ENCODE measurements at regions not wholly inside any gene's neighbourhood (a gene's known extent, or its start where the extent isn't known, plus 50 kb on each side); places are given as distances from the start of the nearest gene placed in this dataset.
A peak's percentile ranks its signal among the peaks of the same experiment; 100 is the strongest.
"Not testable (repeated sequence)": the region's sequence is repeated elsewhere in the genome, so short reads cannot be mapped to it uniquely, and the experiment has no call there.

DNA sequence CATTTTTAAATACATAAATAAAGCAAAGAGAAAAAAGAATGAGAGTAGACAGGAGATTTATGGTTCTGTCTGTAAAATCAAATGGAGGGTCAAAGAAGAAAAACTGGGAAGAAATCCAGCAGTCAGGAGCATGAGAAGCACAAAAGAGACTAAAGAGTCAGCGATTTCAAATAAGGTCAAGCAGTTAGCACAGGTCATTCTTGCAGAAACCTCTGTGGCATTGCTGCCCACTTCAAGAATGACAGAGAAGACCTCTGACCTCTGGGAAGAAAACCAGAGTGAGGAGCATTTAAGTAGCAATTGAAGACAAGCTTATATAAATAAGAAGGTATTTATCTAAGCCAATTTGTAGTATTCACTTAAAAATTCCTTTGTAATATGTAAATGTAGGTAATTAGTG, 172.0 kb upstream of the SPOPL start:
- DNase-seq (ENCODE audit: extremely low read depth in 1 of 11, low read depth in 9 of 11, low spot score in 4 of 11) = no peak

- no peak for DNase-seq (ENCODE audit: extremely low read depth in 1 of 11, low read depth in 9 of 11, low spot score in 4 of 11)
Observed at GRCh38 chr2:138333121-138333520, 168.4 kb upstream of the SPOPL start.

DNA sequence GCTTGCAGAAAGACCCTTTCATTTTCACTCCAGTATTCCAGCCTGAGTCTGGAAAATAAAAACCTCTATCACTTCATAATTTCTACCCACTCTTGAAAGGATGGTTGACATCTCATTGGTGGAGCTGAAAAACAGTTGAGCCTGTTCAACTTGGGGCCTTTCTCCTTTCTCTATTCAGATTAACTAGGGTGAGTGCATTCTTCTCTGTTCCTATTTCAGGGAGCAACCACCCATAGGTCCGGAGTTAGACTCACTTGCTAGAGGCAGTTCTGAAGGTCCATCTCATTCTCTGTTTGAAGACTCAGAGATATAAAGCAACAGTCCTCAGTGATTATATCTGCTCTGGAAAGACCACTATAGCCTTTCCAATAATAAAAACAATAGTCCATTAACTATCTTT, 167.9 kb upstream of the SPOPL start:
- no peak for DNase-seq (ENCODE audit: extremely low read depth in 1 of 11, low read depth in 9 of 11, low spot score in 4 of 11)

DNA sequence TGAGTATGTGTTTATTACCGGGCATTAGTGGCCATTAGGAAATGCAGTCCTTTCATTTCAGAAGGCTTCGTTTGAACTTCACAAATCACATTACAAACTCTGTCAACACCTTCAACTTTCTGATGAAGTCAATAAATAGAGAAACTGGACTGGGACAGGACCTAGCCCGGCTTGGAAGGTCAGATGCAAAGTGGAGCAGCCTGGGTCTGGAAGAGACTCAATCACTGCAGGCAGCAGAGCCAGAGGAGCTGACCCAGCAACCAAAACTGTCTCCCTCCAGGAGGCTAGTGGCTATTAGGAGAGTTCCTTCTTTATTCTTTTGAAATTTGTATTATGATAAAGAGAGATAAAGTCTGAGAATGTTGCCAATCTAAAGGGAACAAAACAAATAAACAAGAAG, 167.2 kb upstream of the SPOPL start:
- no peak for DNase-seq (ENCODE audit: extremely low read depth in 1 of 11, low read depth in 9 of 11, low spot score in 4 of 11)

DNA sequence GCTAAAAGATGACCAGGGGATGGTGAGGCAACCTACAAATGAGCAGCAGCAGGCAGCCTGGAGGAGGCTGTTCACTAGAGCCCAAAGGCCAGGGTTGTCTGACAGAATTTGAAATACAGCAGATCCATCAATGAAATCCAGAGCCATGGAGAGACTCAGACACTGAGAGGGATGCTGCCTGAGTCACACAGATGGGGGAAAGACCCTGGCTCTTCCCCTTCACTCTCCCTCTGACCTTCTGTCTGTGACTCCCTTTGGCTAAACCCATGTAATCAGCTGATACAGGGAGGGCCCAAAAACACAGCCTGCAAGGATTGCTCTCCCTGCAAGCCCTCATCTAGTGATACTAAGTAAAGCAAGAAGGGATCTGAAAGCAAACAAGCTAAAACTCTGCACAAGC, 166.5 kb upstream of the SPOPL start:
- no peak for DNase-seq (ENCODE audit: extremely low read depth in 1 of 11, low read depth in 9 of 11, low spot score in 4 of 11)

- no peak for DNase-seq (ENCODE audit: extremely low read depth in 1 of 11, low read depth in 9 of 11, low spot score in 4 of 11)
Observed at GRCh38 chr2:138336146-138336545, 165.4 kb upstream of the SPOPL start.

DNA sequence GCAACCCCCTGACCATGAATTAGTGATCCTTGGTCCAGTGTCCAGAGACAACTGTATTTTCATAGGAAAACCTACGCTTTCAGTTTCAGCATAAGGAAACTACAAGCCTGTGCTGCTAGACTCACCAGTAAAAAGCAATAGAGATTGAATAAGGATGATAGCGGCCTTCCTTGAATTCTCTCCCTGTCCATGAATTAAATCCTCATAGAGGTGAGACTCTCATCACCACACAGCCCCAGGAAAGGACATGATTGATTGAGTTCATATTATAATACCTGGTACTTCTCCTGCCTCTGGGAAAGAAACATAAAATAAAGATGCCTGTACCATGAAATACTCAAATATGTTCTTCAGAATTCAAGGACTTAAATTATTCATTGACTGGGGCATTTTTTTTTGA, 146.3 kb upstream of the SPOPL start:
- DNase-seq (ENCODE audit: extremely low read depth in 1 of 11, low read depth in 9 of 11, low spot score in 4 of 11) = no peak

- no peak for DNase-seq (ENCODE audit: extremely low read depth in 1 of 11, low read depth in 9 of 11, low spot score in 4 of 11)
Observed at GRCh38 chr2:138356178-138356577, 145.4 kb upstream of the SPOPL start.

DNA sequence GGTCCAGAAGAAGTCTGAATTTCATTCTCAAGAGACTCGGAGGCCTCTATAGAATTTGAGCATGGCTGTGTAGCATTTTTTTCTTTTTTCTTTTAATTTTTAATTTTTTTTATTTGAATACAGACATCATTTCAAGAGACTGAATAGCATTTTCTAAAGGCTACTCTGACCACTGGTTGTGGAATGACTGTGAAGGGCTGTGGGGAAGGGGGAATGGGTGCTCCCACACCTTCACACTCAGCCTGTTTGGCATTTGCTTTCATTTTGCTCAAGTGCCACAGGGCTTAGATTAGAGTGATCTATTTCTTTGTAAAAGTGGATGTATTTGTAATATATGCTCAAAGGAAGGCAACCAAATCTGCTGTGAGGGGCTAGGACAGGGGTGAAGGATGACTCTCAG, 142.0 kb upstream of the SPOPL start:
- DNase-seq (ENCODE audit: extremely low read depth in 1 of 11, low read depth in 9 of 11, low spot score in 4 of 11) = no peak

- DNase-seq (ENCODE audit: extremely low read depth in 1 of 11, low read depth in 9 of 11, low spot score in 4 of 11) = no peak
Observed at GRCh38 chr2:138364554-138365162, 136.9 kb upstream of the SPOPL start.

DNA sequence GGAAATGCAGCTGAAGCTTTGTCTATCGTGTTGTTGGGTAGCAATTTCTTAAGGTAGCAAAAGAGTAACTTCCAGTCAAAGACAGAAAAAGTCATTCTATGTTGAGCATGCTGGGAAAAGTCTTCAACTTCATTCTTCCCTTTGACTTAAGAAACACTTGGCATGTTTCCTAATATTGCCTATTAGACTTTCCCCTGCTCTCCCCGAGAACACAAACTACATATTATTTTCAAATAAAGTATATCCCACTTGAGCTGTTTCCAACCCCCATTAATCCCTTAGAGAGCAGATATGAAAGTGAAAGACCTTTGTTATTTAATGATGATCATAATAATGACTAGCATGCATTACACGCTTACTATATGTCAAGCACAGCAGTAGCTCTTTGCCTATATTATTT, 136.0 kb upstream of the SPOPL start:
- DNase-seq (ENCODE audit: extremely low read depth in 1 of 11, low read depth in 9 of 11, low spot score in 4 of 11) = no peak

GRCh38 chr2:138369856-138370255, 131.7 kb upstream of the SPOPL start:
- DNase-seq (ENCODE audit: extremely low read depth in 1 of 11, low read depth in 9 of 11, low spot score in 4 of 11) = no peak

DNA sequence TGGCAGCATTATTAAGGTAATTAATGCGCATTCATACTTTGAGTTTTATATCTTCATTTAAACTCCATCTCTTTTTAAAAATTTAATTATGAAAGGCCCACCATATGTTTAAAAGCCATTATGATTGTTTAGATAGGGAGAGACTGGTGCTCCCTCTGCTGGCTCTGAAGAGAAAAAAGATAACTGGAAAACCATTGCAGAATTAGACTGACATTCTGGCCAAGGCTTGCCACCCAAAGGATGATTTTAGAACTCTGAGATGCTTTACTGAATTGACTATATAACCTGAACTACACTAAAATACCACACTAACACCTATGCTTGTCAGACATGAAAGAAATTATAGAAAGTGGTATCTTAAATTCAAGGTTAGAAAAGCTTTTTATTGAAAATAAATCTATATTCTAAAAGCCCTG, 127.6 kb upstream of the SPOPL start:
- peak in 6 of 11 donors; percentile 6 to 37 (median 30) for DNase-seq (ENCODE audit: extremely low read depth in 1 of 11, low read depth in 9 of 11, low spot score in 4 of 11)

GRCh38 chr2:138381373-138381772, 120.2 kb upstream of the SPOPL start:
- DNase-seq (ENCODE audit: extremely low read depth in 1 of 11, low read depth in 9 of 11, low spot score in 4 of 11) = no peak

DNA sequence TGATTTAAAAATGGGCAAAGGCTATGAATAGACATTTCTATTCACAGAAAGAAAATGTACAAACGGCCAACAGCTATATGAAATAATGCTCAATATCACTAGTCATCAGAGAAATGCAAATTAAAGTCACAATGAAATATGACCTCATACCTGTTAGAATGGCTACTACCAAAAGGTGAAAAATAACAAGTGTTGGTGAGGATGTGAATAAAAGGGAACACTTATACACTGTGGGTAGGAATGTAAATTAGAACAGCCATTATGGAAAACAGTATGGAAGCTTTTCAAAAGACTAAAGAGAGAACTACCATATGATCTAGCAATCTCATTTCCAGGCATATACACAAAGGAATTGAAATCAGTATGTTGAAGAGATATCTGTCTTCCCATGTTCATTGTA, 118.9 kb upstream of the SPOPL start:
- no peak for DNase-seq (ENCODE audit: extremely low read depth in 1 of 11, low read depth in 9 of 11, low spot score in 4 of 11)

GRCh38 chr2:138386191-138386590, 115.4 kb upstream of the SPOPL start:
- DNase-seq (ENCODE audit: extremely low read depth in 1 of 11, low read depth in 9 of 11, low spot score in 4 of 11) = not testable (repeated sequence)

DNA sequence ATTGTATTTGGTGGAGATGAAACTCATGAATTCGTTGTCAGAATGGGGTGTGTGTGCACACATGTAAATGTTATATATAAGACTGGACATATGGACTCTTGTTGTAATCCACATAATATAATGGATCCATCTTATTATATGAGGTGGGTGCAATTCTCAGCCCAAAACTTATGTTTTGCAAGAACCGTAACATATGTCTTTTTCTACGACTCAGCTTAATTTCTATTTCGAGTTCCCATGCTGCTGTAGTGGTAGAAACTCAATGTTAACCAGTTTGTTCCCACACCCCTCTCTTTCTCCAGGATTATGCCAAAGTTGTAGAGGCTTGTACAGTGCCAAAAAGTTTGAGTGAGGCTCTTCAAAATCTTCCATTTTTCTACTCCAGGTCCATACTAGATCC, 112.5 kb upstream of the SPOPL start:
- no peak for DNase-seq (ENCODE audit: extremely low read depth in 1 of 11, low read depth in 9 of 11, low spot score in 4 of 11)

GRCh38 chr2:138390316-138390945, 111.1 kb upstream of the SPOPL start:
- peak in 7 of 11 donors; percentile 1 to 12 (median 5) for DNase-seq (ENCODE audit: extremely low read depth in 1 of 11, low read depth in 9 of 11, low spot score in 4 of 11)

DNA sequence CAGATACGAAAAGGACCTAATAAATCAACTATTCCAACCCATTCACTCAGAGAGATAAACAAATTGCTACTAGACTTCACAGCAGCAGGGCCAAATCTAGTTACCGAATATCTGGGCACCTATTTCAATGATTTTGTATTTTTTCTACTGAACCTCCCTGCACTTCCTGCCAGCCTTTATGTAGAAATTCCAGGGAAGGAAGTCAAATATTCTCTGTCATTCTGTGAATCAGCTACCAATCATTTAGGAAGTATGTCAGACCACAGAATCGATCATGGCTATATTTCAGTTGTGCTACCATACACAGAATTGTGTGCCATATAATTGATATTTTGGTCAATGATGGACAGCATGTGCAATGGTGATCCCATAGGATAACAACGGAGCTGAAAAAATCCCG, 109.6 kb upstream of the SPOPL start:
- DNase-seq (ENCODE audit: extremely low read depth in 1 of 11, low read depth in 9 of 11, low spot score in 4 of 11) = no peak

GRCh38 chr2:138395565-138396306, 105.8 kb upstream of the SPOPL start:
- no peak for DNase-seq (ENCODE audit: extremely low read depth in 1 of 11, low read depth in 9 of 11, low spot score in 4 of 11)

- no peak for DNase-seq (ENCODE audit: extremely low read depth in 1 of 11, low read depth in 9 of 11, low spot score in 4 of 11)
Observed at GRCh38 chr2:138396843-138397242, 104.7 kb upstream of the SPOPL start.

All from renal cortex interstitium (tissue), 11 donors.